ENCODE measurements at regions not wholly inside any gene's neighbourhood (a gene's known extent, or its start where the extent isn't known, plus 50 kb on each side); places are given as distances from the start of the nearest gene placed in this dataset.

DNA sequence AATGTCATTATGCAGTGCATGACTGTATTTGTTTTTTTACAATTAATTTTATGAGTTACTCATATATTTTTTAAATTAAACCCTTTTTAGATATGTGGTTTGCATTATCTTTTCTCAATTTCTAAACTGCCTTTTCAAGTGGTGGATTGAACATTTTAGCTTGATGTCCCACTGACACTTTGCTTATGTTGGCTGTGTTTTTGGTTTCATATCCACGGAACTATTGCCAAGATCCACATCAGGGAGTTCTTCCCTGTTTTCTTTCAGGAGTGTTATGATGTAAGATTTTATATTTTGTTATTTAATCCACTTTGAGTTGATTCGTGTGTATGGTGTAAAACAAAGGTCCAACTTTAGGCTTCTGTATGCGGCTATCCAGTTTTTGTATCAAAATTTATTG, 1144.9 kb upstream of the EYS start:
- H3K9me3 ChIP-seq, result no peaks in the 10 kb centered on the region
- no peak for ATAC-seq (ENCODE audit: insufficient number of reproducible peaks, low FRiP score, low read depth)
- H3K36me3 ChIP-seq, result no peaks in the 10 kb centered on the region
- H3K27ac ChIP-seq, result no peak overlapping the region
- peaks cover 4 to 48% of the 10 kb centered on the region in 2 donors for H3K4me1 ChIP-seq (ENCODE audit: control insufficient read depth in 1 of 2, low read depth in 2 of 2)
- no peaks in the 10 kb centered on the region for H3K27me3 ChIP-seq (replicated peaks; ENCODE audit: insufficient read depth)
- H3K4me3 ChIP-seq, result no peak overlapping the region
- no peak for DNase-seq (ENCODE audit: low spot score)
- TF ChIP-seq, protein P1, sequence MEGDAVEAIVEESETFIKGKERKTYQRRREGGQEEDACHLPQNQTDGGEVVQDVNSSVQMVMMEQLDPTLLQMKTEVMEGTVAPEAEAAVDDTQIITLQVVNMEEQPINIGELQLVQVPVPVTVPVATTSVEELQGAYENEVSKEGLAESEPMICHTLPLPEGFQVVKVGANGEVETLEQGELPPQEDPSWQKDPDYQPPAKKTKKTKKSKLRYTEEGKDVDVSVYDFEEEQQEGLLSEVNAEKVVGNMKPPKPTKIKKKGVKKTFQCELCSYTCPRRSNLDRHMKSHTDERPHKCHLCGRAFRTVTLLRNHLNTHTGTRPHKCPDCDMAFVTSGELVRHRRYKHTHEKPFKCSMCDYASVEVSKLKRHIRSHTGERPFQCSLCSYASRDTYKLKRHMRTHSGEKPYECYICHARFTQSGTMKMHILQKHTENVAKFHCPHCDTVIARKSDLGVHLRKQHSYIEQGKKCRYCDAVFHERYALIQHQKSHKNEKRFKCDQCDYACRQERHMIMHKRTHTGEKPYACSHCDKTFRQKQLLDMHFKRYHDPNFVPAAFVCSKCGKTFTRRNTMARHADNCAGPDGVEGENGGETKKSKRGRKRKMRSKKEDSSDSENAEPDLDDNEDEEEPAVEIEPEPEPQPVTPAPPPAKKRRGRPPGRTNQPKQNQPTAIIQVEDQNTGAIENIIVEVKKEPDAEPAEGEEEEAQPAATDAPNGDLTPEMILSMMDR (IDR thresholded peaks at IDR 0.05), result no peak

DNA sequence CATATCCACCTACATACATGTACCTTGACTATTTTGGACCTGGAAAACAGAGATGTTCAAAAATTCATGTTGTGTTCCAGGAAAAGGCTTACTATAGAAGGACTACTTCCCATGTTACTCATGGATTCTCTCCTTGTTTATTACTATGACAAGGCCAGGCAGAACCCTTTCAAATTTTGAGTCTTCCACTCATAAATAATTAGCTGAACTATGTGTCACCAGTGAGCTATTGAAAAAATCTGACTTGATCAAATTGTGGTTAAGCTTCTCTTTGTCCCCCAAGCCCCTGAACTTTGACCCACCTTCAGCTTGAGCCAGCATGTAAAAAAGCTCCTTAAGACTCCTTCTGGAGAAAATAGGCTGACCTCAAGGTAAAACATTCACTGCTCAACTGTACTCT, 1142.8 kb upstream of the EYS start:
- ATAC-seq (ENCODE audit: insufficient number of reproducible peaks, low FRiP score, low read depth) (no peak), DNase-seq (ENCODE audit: low spot score) (no peak)
- H3K9me3 ChIP-seq, result no peaks in the 10 kb centered on the region
- no peaks in the 10 kb centered on the region for H3K36me3 ChIP-seq
- H3K27ac ChIP-seq, result no peak overlapping the region
- no peak overlapping the region for H3K4me3 ChIP-seq
- peaks cover 4 to 43% of the 10 kb centered on the region in 2 donors for H3K4me1 ChIP-seq (ENCODE audit: control insufficient read depth in 1 of 2, low read depth in 2 of 2)
- TF ChIP-seq, protein P1 (IDR thresholded peaks at IDR 0.05), result no peak
- no peaks in the 10 kb centered on the region for H3K27me3 ChIP-seq (replicated peaks; ENCODE audit: insufficient read depth)

DNA sequence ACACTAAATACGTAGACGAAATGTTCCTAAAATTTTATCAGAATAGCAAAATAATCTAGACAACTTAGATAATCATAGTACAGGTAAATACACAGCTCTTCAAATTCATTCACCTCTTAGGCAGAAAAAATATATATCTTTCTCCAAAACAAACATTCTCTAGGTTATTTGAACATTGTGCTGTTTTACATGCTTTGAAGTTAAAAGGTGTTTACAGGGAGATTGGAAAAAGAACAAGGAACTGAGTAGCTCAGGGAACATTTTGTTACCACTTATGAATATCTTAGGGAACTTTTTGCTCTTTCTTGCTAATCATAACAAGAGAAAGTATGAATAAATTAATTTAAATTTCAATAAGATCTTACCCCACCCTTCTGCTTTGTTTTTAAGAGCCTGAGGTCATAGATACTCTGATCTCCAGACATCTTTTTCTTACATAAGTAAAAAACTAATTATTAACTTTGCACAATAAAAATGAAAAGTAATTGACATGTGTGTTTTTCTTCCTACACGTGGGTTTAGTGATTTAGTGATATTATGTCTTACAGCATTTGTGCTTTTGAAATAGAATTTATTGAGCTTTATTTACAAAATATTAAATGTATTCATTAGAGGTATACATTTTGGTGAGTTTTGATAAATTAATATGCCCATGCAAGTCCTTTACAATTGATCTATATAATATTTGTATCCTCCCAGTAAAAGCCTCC, 1141.4 kb upstream of the EYS start:
- Histone ChIP-seq H3K9me3 (no peaks in the 10 kb centered on the region), H3K27me3 (replicated peaks; ENCODE audit: insufficient read depth) (no peaks in the 10 kb centered on the region), H3K4me3 (no peak overlapping the region), H3K36me3 (no peaks in the 10 kb centered on the region), H3K27ac (no peak overlapping the region), H3K4me1 (ENCODE audit: control insufficient read depth in 1 of 2, low read depth in 2 of 2) (peaks cover 4 to 34% of the 10 kb centered on the region in 2 donors)
- TF ChIP-seq, protein P1 (IDR thresholded peaks at IDR 0.05), result no peak
- no peak for DNase-seq (ENCODE audit: low spot score)
- ATAC-seq (ENCODE audit: insufficient number of reproducible peaks, low FRiP score, low read depth), result no peak

DNA sequence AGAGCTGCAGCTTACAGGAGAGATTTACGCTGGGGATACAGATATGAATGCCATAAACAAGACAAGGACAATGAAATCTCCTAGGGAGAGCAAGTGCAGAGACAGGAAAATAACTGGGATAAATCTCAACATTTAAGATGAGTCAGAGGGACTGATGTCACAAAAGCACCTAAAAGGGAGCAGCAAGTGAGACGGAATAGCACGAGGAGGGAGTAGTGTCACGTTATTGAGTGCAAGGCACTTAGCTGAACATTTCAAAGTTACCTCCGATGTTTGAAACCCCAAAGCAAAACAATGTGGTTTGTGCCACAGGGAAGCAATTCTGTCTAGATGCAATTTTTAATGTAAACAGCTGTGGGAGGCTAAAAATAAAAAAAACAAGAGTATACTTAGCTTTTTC, 1131.7 kb upstream of the EYS start:
- H3K36me3 ChIP-seq, result no peaks in the 10 kb centered on the region
- H3K4me1 ChIP-seq (ENCODE audit: control insufficient read depth in 1 of 2, low read depth in 2 of 2), result no peaks in the 10 kb centered on the region
- TF ChIP-seq, protein P1 (IDR thresholded peaks at IDR 0.05), result no peak
- no peak overlapping the region for H3K4me3 ChIP-seq
- H3K27ac ChIP-seq, result no peak overlapping the region
- H3K9me3 ChIP-seq, result no peaks in the 10 kb centered on the region
- DNase-seq (ENCODE audit: low spot score), result no peak
- H3K27me3 ChIP-seq (replicated peaks; ENCODE audit: insufficient read depth), result no peaks in the 10 kb centered on the region
- no peak for ATAC-seq (ENCODE audit: insufficient number of reproducible peaks, low FRiP score, low read depth)

DNA sequence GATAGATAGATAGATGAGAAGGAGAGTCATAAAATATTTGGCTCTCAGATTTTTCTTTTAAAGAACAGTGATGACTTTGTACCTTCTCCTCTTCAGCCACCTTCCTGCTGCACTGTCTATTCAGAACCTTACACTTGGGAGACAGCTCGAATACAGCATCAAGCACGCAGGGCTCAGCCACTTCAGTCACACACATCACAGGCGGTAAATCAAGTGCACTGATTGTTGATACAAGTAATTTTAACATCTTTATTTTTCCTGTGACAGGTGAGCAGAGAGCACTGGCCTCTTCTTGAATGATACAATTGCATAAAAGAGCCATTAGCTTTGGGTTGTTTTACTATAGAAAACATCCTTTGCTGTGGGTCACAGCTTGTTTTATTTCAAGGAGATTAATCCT, 1118.5 kb upstream of the EYS start:
- H3K4me1 ChIP-seq (ENCODE audit: control insufficient read depth in 1 of 2, low read depth in 2 of 2), result no peaks in the 10 kb centered on the region
- DNase-seq (ENCODE audit: low spot score) (no peak), ATAC-seq (ENCODE audit: insufficient number of reproducible peaks, low FRiP score, low read depth) (no peak)
- no peaks in the 10 kb centered on the region for H3K27me3 ChIP-seq (replicated peaks; ENCODE audit: insufficient read depth)
- no peak overlapping the region for H3K27ac ChIP-seq
- H3K4me3 ChIP-seq, result no peak overlapping the region
- TF ChIP-seq, protein P1 (IDR thresholded peaks at IDR 0.05), result no peak
- H3K9me3 ChIP-seq, result no peaks in the 10 kb centered on the region
- no peaks in the 10 kb centered on the region for H3K36me3 ChIP-seq

Data from thoracic aorta (tissue), 2 donors.